ENCODE measurements at regions not wholly inside any gene's neighbourhood (a gene's known extent, or its start where the extent isn't known, plus 50 kb on each side); places are given as distances from the start of the nearest gene placed in this dataset.

- no peak for TF ChIP-seq USF2 (CRISPR knock-in tag; IDR thresholded peaks at IDR 0.05)
- TF ChIP-seq ZNF232 (CRISPR knock-in tag; IDR thresholded peaks at IDR 0.05): no peak
- TF ChIP-seq CREB1 (CRISPR knock-in tag; IDR thresholded peaks at IDR 0.05): no peak
- no peak for TF ChIP-seq GABPB1 (CRISPR knock-in tag; IDR thresholded peaks at IDR 0.05)
- TF ChIP-seq ATF2 (CRISPR knock-in tag; IDR thresholded peaks at IDR 0.05; ENCODE audit: borderline replicate concordance, low read depth): no peak
- no peak for TF ChIP-seq ZBTB43 (CRISPR knock-in tag; IDR thresholded peaks at IDR 0.05)
Observed at GRCh38 chr4:59223292-59223941, 1976.7 kb upstream of the ADGRL3 start (continued).

- Mint-ChIP-seq H3K27ac (no peak overlapping the region), H3K4me1 (peaks cover 23% of the 10 kb centered on the region), H3K36me3 (peaks cover 12% of the 10 kb centered on the region), H3K9me3 (peaks cover 42% of the 10 kb centered on the region), H3K4me3 (no peak overlapping the region), H3K27me3 (ENCODE audit: low read depth) (no peaks in the 10 kb centered on the region)
- CTCF ChIA-PET: no interaction called here
- ATAC-seq (no peak), DNase-seq (ENCODE audit: low spot score) (no peak)
- POLR2A ChIA-PET: no interaction called here
- TF ChIP-seq PRDM15 (CRISPR knock-in tag; IDR thresholded peaks at IDR 0.05) (no peak), CREB1 (CRISPR knock-in tag; IDR thresholded peaks at IDR 0.05) (no peak), CDX4 (CRISPR knock-in tag; IDR thresholded peaks at IDR 0.05; ENCODE audit: borderline replicate concordance) (no peak), SP1 (CRISPR knock-in tag; conservative IDR thresholded peaks at IDR 0.05) (no peak), KAT7 (CRISPR knock-in tag; IDR thresholded peaks at IDR 0.05; ENCODE audit: borderline replicate concordance) (no peak), ZMAT4 (CRISPR knock-in tag; IDR thresholded peaks at IDR 0.05) (no peak), MYBL2 (CRISPR knock-in tag; IDR thresholded peaks at IDR 0.05) (no peak), PRRX2 (CRISPR knock-in tag; IDR thresholded peaks at IDR 0.05) (no peak), ZNF263 (CRISPR knock-in tag; IDR thresholded peaks at IDR 0.05; ENCODE audit: low read depth) (no peak), SMAD3 (CRISPR knock-in tag; IDR thresholded peaks at IDR 0.05; ENCODE audit: borderline replicate concordance) (no peak), ATF3 (CRISPR knock-in tag; conservative IDR thresholded peaks at IDR 0.05) (no peak), SOX15 (CRISPR knock-in tag; IDR thresholded peaks at IDR 0.05) (no peak), ZNF671 (CRISPR knock-in tag; IDR thresholded peaks at IDR 0.05) (no peak), ZBTB43 (CRISPR knock-in tag; IDR thresholded peaks at IDR 0.05) (no peak), AR (CRISPR knock-in tag; IDR thresholded peaks at IDR 0.05) (no peak), ATF2 (CRISPR knock-in tag; IDR thresholded peaks at IDR 0.05; ENCODE audit: borderline replicate concordance, low read depth) (no peak), MLX (CRISPR knock-in tag; IDR thresholded peaks at IDR 0.05) (no peak)
Observed at GRCh38 chr4:59238212-59238611, 1961.9 kb upstream of the ADGRL3 start.

All from WTC11 (cell line).